ENCODE measurements at regions not wholly inside any gene's neighbourhood (a gene's known extent, or its start where the extent isn't known, plus 50 kb on each side); places are given as distances from the start of the nearest gene placed in this dataset.

- Histone ChIP-seq H3K9me3 (replicated peaks in 1 of 2; ENCODE audit: control insufficient read depth in 1 of 2, insufficient read depth in 1 of 2, low read length in 2 of 2) (no peaks in the 10 kb centered on the region), H3K4me2 (replicated peaks; ENCODE audit: extremely low read depth, low read length, poor library complexity, severe bottlenecking) (no peak overlapping the region), H4K20me1 (ENCODE audit: insufficient read depth, low read length) (no peaks in the 10 kb centered on the region), H3K27me3 (ENCODE audit: control insufficient read depth in 2 of 2, insufficient read depth in 2 of 2, low read length in 2 of 2) (no peaks in the 10 kb centered on the region), H3K79me2 (ENCODE audit: insufficient read depth, low read length) (no peaks in the 10 kb centered on the region), H2AFZ (ENCODE audit: insufficient read depth, low read depth, low read length, poor library complexity, severe bottlenecking) (no peak overlapping the region), H3K4me3 (replicated peaks in 1 of 3; ENCODE audit: low read depth in 2 of 3, low read length in 3 of 3) (no peak overlapping the region), H3K36me3 (replicated peaks in 1 of 2; ENCODE audit: control insufficient read depth in 1 of 2, insufficient read depth in 2 of 2, low read length in 2 of 2) (no peaks in the 10 kb centered on the region), H3K27ac (ENCODE audit: low read depth in 1 of 2, low read length in 2 of 2) (no peak overlapping the region), H3K4me1 (ENCODE audit: control insufficient read depth in 1 of 2, insufficient read depth in 2 of 2, low read length in 2 of 2) (peaks cover 9 to 12% of the 10 kb centered on the region in 2 donors), H3K9ac (ENCODE audit: insufficient read depth, low read length, poor library complexity, severe bottlenecking) (no peak overlapping the region)
- Mint-ChIP-seq H3K9me3 (peaks cover 0 to 4% (median 2%) of the 10 kb centered on the region in 7 donors), H3K36me3 (no peaks in the 10 kb centered on the region), H3K4me1 (peaks cover 6% of the 10 kb centered on the region), H3K27me3 (ENCODE audit: low read depth in 3 of 3) (peaks cover 0 to 1% (median 0%) of the 10 kb centered on the region in 3 donors), H3K27ac (no peak overlapping the region), H3K4me3 (no peak overlapping the region)
- DNase-seq, result no peak
- TF ChIP-seq CTCF (IDR thresholded peaks at IDR 0.05), result no peak
- 100% methylated on average over 2 of the region's 2 CpGs for WGBS (ENCODE audit: insufficient coverage)
- intact Hi-C loops (cut with micrococcal nuclease), result no loop called here
These were observed 140.8 kb upstream of the TSC22D2 start for GRCh38 chr3:150267288-150267687.

- Histone ChIP-seq H3K4me1 (ENCODE audit: control insufficient read depth in 1 of 2, insufficient read depth in 2 of 2, low read length in 2 of 2) (peaks cover 10 to 13% of the 10 kb centered on the region in 2 donors), H3K9me3 (replicated peaks in 1 of 2; ENCODE audit: control insufficient read depth in 1 of 2, insufficient read depth in 1 of 2, low read length in 2 of 2) (no peaks in the 10 kb centered on the region), H3K4me2 (replicated peaks; ENCODE audit: extremely low read depth, low read length, poor library complexity, severe bottlenecking) (no peak overlapping the region), H3K36me3 (replicated peaks in 1 of 2; ENCODE audit: control insufficient read depth in 1 of 2, insufficient read depth in 2 of 2, low read length in 2 of 2) (no peaks in the 10 kb centered on the region), H3K4me3 (replicated peaks in 1 of 3; ENCODE audit: low read depth in 2 of 3, low read length in 3 of 3) (no peak overlapping the region), H3K27me3 (ENCODE audit: control insufficient read depth in 2 of 2, insufficient read depth in 2 of 2, low read length in 2 of 2) (no peaks in the 10 kb centered on the region), H2AFZ (ENCODE audit: insufficient read depth, low read depth, low read length, poor library complexity, severe bottlenecking) (no peak overlapping the region), H4K20me1 (ENCODE audit: insufficient read depth, low read length) (no peaks in the 10 kb centered on the region), H3K79me2 (ENCODE audit: insufficient read depth, low read length) (no peaks in the 10 kb centered on the region), H3K27ac (ENCODE audit: low read depth in 1 of 2, low read length in 2 of 2) (no peak overlapping the region), H3K9ac (ENCODE audit: insufficient read depth, low read length, poor library complexity, severe bottlenecking) (no peak overlapping the region)
- Mint-ChIP-seq H3K9me3 (peaks cover 0 to 4% (median 2%) of the 10 kb centered on the region in 7 donors), H3K4me1 (peaks cover 7% of the 10 kb centered on the region), H3K36me3 (no peaks in the 10 kb centered on the region), H3K27ac (no peak overlapping the region), H3K4me3 (no peak overlapping the region), H3K27me3 (ENCODE audit: low read depth in 3 of 3) (peaks cover 0 to 1% (median 0%) of the 10 kb centered on the region in 3 donors)
- TF ChIP-seq CTCF (IDR thresholded peaks at IDR 0.05), result no peak
- intact Hi-C loops (cut with micrococcal nuclease), result no loop called here
- no CpG with 5 or more reads among the region's 2 CpGs for WGBS (ENCODE audit: insufficient coverage)
- DNase-seq, result no peak
These were observed 142.8 kb upstream of the TSC22D2 start for GRCh38 chr3:150265305-150265704.

Data from CD14-positive monocyte (primary cell).